ENCODE measurements at regions not wholly inside any gene's neighbourhood (a gene's known extent, or its start where the extent isn't known, plus 50 kb on each side); places are given as distances from the start of the nearest gene placed in this dataset.

DNA sequence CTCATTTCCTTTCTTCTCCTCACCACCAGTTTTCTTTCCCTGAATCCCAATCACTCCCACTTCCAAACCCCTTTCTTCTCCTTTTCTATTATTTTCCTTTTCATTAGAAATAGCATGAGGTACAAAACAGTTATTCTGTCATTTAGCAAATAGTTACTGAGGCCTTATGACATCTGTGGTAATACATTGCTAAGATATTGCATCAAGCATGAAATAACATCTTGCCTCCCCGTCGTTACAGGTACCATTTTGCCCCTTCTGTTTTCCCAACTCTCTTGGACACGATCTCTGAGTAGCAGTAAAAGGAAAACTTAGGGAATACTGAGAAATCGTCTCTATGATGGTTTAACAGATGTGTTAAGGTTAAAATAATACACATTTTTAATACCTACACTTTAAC lies 175.8 kb upstream of the SOX5 start (continued):
- TF ChIP-seq, protein P1, sequence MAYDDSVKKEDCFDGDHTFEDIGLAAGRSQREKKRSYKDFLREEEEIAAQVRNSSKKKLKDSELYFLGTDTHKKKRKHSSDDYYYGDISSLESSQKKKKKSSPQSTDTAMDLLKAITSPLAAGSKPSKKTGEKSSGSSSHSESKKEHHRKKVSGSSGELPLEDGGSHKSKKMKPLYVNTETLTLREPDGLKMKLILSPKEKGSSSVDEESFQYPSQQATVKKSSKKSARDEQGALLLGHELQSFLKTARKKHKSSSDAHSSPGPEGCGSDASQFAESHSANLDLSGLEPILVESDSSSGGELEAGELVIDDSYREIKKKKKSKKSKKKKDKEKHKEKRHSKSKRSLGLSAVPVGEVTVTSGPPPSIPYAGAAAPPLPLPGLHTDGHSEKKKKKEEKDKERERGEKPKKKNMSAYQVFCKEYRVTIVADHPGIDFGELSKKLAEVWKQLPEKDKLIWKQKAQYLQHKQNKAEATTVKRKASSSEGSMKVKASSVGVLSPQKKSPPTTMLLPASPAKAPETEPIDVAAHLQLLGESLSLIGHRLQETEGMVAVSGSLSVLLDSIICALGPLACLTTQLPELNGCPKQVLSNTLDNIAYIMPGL (CRISPR knock-in tag; IDR thresholded peaks at IDR 0.05): no peak
- no peak for TF ChIP-seq ZNF671 (CRISPR knock-in tag; IDR thresholded peaks at IDR 0.05)
- TF ChIP-seq, protein P2, sequence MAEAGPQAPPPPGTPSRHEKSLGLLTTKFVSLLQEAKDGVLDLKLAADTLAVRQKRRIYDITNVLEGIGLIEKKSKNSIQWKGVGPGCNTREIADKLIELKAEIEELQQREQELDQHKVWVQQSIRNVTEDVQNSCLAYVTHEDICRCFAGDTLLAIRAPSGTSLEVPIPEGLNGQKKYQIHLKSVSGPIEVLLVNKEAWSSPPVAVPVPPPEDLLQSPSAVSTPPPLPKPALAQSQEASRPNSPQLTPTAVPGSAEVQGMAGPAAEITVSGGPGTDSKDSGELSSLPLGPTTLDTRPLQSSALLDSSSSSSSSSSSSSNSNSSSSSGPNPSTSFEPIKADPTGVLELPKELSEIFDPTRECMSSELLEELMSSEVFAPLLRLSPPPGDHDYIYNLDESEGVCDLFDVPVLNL (CRISPR knock-in tag; IDR thresholded peaks at IDR 0.05; ENCODE audit: borderline replicate concordance, low read depth): no peak

DNA sequence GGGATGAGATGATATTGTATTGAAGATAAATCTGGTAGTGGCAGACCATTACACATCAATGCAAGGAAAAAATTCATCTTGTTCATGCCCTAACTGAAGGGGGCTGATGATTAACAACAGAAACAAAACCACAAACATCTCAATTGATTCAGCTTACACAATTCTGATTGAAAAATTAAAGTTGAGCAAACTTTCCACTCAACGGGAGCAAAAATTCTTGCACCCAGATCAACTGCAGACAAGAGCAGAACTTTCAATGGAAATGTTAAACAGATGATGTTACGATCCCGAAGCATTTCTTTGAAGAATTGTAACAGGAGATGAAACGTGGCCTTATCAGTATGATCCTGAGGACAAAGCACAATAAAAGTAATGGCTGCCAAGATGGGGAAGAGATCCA lies 172.4 kb upstream of the SOX5 start:
- no peak for DNase-seq (ENCODE audit: low spot score)
- no peak overlapping the region for H3K27ac Mint-ChIP-seq
- TF ChIP-seq NFYB (CRISPR knock-in tag; conservative IDR thresholded peaks at IDR 0.05; ENCODE audit: low read depth) (no peak), ZBTB21 (CRISPR knock-in tag; IDR thresholded peaks at IDR 0.05; ENCODE audit: borderline replicate concordance) (no peak)
- TF ChIP-seq, protein P3, sequence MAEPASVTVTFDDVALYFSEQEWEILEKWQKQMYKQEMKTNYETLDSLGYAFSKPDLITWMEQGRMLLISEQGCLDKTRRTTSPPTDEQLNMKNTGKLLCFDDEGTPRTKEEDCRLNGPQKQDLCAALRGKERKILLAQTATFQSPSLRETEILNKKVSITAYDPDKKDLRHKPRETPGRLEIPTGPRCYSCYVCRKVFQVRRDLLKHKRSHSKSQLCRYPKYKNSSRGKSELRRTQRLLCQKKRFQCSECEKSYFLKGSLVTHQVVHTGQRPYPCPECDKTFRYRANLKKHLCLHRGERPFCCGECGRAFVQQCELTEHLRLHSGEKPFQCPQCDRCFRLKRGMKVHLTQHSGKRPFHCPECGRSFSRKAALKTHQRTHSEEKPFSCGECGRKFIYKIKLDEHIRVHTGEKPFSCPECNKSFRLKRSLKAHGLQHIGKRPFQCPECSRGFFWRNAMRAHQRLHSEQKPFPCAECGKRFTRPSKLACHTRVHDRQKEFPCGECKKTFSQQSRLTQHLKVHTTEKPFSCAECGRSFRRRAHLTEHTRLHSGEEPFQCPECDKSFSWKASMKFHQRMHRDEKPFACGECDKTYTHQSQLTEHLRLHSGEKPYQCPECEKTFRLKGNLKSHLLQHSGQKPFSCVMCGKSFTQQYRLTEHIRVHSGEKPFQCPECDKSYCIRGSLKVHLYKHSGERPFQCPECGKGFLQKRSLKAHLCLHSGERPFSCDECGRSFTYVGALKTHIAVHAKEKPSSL (CRISPR knock-in tag; conservative IDR thresholded peaks at IDR 0.05): no peak
- TF ChIP-seq, protein P4, sequence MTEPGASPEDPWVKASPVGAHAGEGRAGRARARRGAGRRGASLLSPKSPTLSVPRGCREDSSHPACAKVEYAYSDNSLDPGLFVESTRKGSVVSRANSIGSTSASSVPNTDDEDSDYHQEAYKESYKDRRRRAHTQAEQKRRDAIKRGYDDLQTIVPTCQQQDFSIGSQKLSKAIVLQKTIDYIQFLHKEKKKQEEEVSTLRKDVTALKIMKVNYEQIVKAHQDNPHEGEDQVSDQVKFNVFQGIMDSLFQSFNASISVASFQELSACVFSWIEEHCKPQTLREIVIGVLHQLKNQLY (CRISPR knock-in tag; IDR thresholded peaks at IDR 0.05): no peak
- POLR2A ChIA-PET: no interaction called here
- H3K9me3 Mint-ChIP-seq: no peaks in the 10 kb centered on the region
- no peak overlapping the region for H3K4me3 Mint-ChIP-seq
- peaks cover 11% of the 10 kb centered on the region; the same call in 1 of the 2 replicates for H3K4me1 Mint-ChIP-seq
- H3K36me3 Mint-ChIP-seq: no peaks in the 10 kb centered on the region
- ATAC-seq: no peak
- H3K27me3 Mint-ChIP-seq (ENCODE audit: low read depth): no peaks in the 10 kb centered on the region; the same call in 1 of the 2 replicates
- CTCF ChIA-PET: interaction anchor here (0.6 kb wide), 1 partner anchor 501 kb away, joined by 3 read pairs; no protein-coding TSS in a partner anchor

DNA sequence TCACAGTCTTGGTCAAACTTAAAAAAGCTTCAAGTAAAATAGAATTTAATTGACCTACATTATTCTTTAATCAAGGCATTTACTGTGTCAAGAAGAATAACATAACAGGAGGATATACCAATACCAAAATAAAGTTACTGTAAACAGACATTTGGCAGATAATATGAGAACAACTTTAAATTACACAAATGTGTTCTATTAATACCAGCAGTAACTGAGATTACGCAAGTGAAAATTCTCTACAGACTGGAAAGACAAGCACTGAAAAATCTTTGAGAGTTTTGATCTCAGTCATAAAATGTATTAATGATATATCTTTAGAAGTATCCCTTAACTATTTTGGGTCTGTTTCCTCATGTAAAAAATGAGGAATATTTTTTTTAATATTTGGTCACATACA lies 169.2 kb upstream of the SOX5 start:
- TF ChIP-seq EMX1 (CRISPR knock-in tag; IDR thresholded peaks at IDR 0.05) (no peak), ATF1 (CRISPR knock-in tag; IDR thresholded peaks at IDR 0.05) (no peak), CREM (CRISPR knock-in tag; IDR thresholded peaks at IDR 0.05) (no peak), TEAD1 (CRISPR knock-in tag; IDR thresholded peaks at IDR 0.05) (no peak), RELA (CRISPR knock-in tag; IDR thresholded peaks at IDR 0.05; ENCODE audit: borderline replicate concordance) (no peak), NFATC4 (CRISPR knock-in tag; IDR thresholded peaks at IDR 0.05) (no peak), ZBTB21 (CRISPR knock-in tag; IDR thresholded peaks at IDR 0.05; ENCODE audit: borderline replicate concordance) (no peak), TCF7 (CRISPR knock-in tag; IDR thresholded peaks at IDR 0.05; ENCODE audit: low read depth) (no peak)
- TF ChIP-seq, protein P5, sequence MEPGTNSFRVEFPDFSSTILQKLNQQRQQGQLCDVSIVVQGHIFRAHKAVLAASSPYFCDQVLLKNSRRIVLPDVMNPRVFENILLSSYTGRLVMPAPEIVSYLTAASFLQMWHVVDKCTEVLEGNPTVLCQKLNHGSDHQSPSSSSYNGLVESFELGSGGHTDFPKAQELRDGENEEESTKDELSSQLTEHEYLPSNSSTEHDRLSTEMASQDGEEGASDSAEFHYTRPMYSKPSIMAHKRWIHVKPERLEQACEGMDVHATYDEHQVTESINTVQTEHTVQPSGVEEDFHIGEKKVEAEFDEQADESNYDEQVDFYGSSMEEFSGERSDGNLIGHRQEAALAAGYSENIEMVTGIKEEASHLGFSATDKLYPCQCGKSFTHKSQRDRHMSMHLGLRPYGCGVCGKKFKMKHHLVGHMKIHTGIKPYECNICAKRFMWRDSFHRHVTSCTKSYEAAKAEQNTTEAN (CRISPR knock-in tag; IDR thresholded peaks at IDR 0.05): no peak
- TF ChIP-seq, protein P6, sequence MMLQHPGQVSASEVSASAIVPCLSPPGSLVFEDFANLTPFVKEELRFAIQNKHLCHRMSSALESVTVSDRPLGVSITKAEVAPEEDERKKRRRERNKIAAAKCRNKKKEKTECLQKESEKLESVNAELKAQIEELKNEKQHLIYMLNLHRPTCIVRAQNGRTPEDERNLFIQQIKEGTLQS (CRISPR knock-in tag; conservative IDR thresholded peaks at IDR 0.05): no peak
- TF ChIP-seq, protein P7, sequence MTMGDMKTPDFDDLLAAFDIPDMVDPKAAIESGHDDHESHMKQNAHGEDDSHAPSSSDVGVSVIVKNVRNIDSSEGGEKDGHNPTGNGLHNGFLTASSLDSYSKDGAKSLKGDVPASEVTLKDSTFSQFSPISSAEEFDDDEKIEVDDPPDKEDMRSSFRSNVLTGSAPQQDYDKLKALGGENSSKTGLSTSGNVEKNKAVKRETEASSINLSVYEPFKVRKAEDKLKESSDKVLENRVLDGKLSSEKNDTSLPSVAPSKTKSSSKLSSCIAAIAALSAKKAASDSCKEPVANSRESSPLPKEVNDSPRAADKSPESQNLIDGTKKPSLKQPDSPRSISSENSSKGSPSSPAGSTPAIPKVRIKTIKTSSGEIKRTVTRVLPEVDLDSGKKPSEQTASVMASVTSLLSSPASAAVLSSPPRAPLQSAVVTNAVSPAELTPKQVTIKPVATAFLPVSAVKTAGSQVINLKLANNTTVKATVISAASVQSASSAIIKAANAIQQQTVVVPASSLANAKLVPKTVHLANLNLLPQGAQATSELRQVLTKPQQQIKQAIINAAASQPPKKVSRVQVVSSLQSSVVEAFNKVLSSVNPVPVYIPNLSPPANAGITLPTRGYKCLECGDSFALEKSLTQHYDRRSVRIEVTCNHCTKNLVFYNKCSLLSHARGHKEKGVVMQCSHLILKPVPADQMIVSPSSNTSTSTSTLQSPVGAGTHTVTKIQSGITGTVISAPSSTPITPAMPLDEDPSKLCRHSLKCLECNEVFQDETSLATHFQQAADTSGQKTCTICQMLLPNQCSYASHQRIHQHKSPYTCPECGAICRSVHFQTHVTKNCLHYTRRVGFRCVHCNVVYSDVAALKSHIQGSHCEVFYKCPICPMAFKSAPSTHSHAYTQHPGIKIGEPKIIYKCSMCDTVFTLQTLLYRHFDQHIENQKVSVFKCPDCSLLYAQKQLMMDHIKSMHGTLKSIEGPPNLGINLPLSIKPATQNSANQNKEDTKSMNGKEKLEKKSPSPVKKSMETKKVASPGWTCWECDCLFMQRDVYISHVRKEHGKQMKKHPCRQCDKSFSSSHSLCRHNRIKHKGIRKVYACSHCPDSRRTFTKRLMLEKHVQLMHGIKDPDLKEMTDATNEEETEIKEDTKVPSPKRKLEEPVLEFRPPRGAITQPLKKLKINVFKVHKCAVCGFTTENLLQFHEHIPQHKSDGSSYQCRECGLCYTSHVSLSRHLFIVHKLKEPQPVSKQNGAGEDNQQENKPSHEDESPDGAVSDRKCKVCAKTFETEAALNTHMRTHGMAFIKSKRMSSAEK (CRISPR knock-in tag; IDR thresholded peaks at IDR 0.05; ENCODE audit: borderline replicate concordance): no peak
- TF ChIP-seq, protein P3 (CRISPR knock-in tag; conservative IDR thresholded peaks at IDR 0.05): no peak
- no peak for DNase-seq (ENCODE audit: low spot score)
- CTCF ChIA-PET: no interaction called here
- Mint-ChIP-seq H3K9me3 (no peaks in the 10 kb centered on the region), H3K4me3 (no peak overlapping the region), H3K36me3 (no peaks in the 10 kb centered on the region), H3K4me1 (peaks cover 24% of the 10 kb centered on the region), H3K27me3 (ENCODE audit: low read depth) (no peaks in the 10 kb centered on the region), H3K27ac (no peak overlapping the region)
- POLR2A ChIA-PET: no interaction called here
- ATAC-seq: no peak

Data from WTC11 (cell line).